ENCODE measurements at regions not wholly inside any gene's neighbourhood (a gene's known extent, or its start where the extent isn't known, plus 50 kb on each side); places are given as distances from the start of the nearest gene placed in this dataset.

- TF ChIP-seq EZH2 (IDR thresholded peaks at IDR 0.05; ENCODE audit: borderline replicate concordance, insufficient read depth, low read length, poor library complexity, severe bottlenecking), result no peak
- TF ChIP-seq REST (IDR thresholded peaks at IDR 0.05; ENCODE audit: borderline replicate concordance), result no peak
- TF ChIP-seq CTCF (IDR thresholded peaks at IDR 0.05; ENCODE audit: poor library complexity, severe bottlenecking), result no peak
- no peak for TF ChIP-seq EP300 (conservative IDR thresholded peaks at IDR 0.05; ENCODE audit: poor library complexity, severe bottlenecking)
- TF ChIP-seq TAF1 (IDR thresholded peaks at IDR 0.05; ENCODE audit: low read depth), result no peak
- TF ChIP-seq POLR2AphosphoS5 (IDR thresholded peaks at IDR 0.05), result no peak
These were observed 250.3 kb upstream of the ID2 start for GRCh38 chr2:8431446-8432125.

Measured in neural cell (in vitro differentiated cells).